Stimulated activated CD8-positive, alpha-beta memory T cell treated with anti-CD3 and anti-CD28 coated beads, Interleukin-4, amount 100 ng/mL, for 48 hours (primary cell): ENCODE measurements at regions not wholly inside any gene's neighbourhood (a gene's known extent, or its start where the extent isn't known, plus 50 kb on each side); places are given as distances from the start of the nearest gene placed in this dataset.

Experiments
- DNase-seq: peaks from one replicate; pipeline ENCODE4 v3.0.0-alpha.2; 2020

- DNase-seq: no peak
These were observed 100.0 kb upstream of the HDAC4 start for GRCh38 chr2:239500574-239501550.

GRCh38 chr2:239499726-239500573 lies 99.1 kb upstream of the HDAC4 start:
- DNase-seq: no peak

- DNase-seq: no peak
These were observed 98.3 kb upstream of the HDAC4 start for GRCh38 chr2:239498981-239499634.

- no peak for DNase-seq
These were observed 97.8 kb upstream of the HDAC4 start for GRCh38 chr2:239498576-239498975.

- DNase-seq: no peak
These were observed 95.9 kb upstream of the HDAC4 start for GRCh38 chr2:239496700-239497099.

GRCh38 chr2:239495791-239496233 lies 95.0 kb upstream of the HDAC4 start:
- no peak for DNase-seq

GRCh38 chr2:239495175-239495574 lies 94.4 kb upstream of the HDAC4 start:
- DNase-seq: no peak

GRCh38 chr2:239494578-239494977 lies 93.8 kb upstream of the HDAC4 start:
- DNase-seq: no peak

GRCh38 chr2:239489481-239489880 lies 88.7 kb upstream of the HDAC4 start:
- DNase-seq: no peak

- DNase-seq: no peak
These were observed 87.3 kb upstream of the HDAC4 start for GRCh38 chr2:239488125-239488524.

- DNase-seq: no peak
These were observed 86.5 kb upstream of the HDAC4 start for GRCh38 chr2:239487272-239487671.

GRCh38 chr2:239485622-239486021 lies 84.8 kb upstream of the HDAC4 start:
- DNase-seq: no peak

- DNase-seq: no peak
These were observed 83.9 kb upstream of the HDAC4 start for GRCh38 chr2:239484571-239485355.

- no peak for DNase-seq
These were observed 82.2 kb upstream of the HDAC4 start for GRCh38 chr2:239482778-239483712.

- no peak for DNase-seq
These were observed 78.7 kb upstream of the HDAC4 start for GRCh38 chr2:239479471-239479870.

GRCh38 chr2:239477591-239477990 lies 76.8 kb upstream of the HDAC4 start:
- DNase-seq: no peak

GRCh38 chr2:239476757-239477585 lies 76.2 kb upstream of the HDAC4 start:
- DNase-seq: no peak

GRCh38 chr2:239476029-239476756 lies 75.4 kb upstream of the HDAC4 start:
- DNase-seq: no peak
